Thyroid gland (tissue), 4 donors: ENCODE measurements at regions not wholly inside any gene's neighbourhood (a gene's known extent, or its start where the extent isn't known, plus 50 kb on each side); places are given as distances from the start of the nearest gene placed in this dataset.
A peak's percentile ranks its signal among the peaks of the same experiment; 100 is the strongest.

Experiments used
- CTCF ChIP-seq, 6 experiments: fragments of 200-600 bp in 3 of 6; fragments of 450-650 bp in 3 of 6; sonication (generic) in 3 of 6; IDR thresholded peaks; one replicate each; pipeline ENCODE4 v1.5.1; 2016 to 2019; ENCODE audit warnings: antibody characterized with exemption in 6 of 6, mild to moderate bottlenecking in 2 of 6, inconsistent platforms in 1 of 6, moderate library complexity in 1 of 6
- POLR2A ChIP-seq, 2 donors: fragments of 450-650 bp; IDR thresholded peaks; one replicate each; pipeline ENCODE4 v1.6.1; 2017; ENCODE audit warnings: antibody characterized with exemption in 2 of 2, mild to moderate bottlenecking in 2 of 2, moderate library complexity in 1 of 2

GRCh38 chr22:45096256-45096907, 67.3 kb upstream of the NUP50 start:
- TF ChIP-seq CTCF (IDR thresholded peaks at IDR 0.05) (peak; percentile 37 to 77 (median 64)), POLR2A (IDR thresholded peaks at IDR 0.05) (no peak)
